ENCODE measurements at regions not wholly inside any gene's neighbourhood (a gene's known extent, or its start where the extent isn't known, plus 50 kb on each side); places are given as distances from the start of the nearest gene placed in this dataset.

- no peak for DNase-seq
These were observed 62.0 kb downstream of the SUCNR1 start for GRCh38 chr3:151935446-151935845.

- DNase-seq: no peak
These were observed 67.0 kb downstream of the SUCNR1 start for GRCh38 chr3:151940481-151940880.

- DNase-seq: no peak
These were observed 70.1 kb downstream of the SUCNR1 start for GRCh38 chr3:151943539-151943938.

- no peak for DNase-seq
These were observed 70.9 kb downstream of the SUCNR1 start for GRCh38 chr3:151944356-151944755.

- DNase-seq: no peak
These were observed 73.2 kb downstream of the SUCNR1 start for GRCh38 chr3:151946606-151947005.

GRCh38 chr3:151949706-151950105 lies 76.3 kb downstream of the SUCNR1 start:
- DNase-seq: no peak

GRCh38 chr3:151955356-151955755 lies 81.9 kb downstream of the SUCNR1 start:
- DNase-seq: no peak

GRCh38 chr3:151960961-151961580 lies 87.6 kb downstream of the SUCNR1 start:
- no peak for DNase-seq

GRCh38 chr3:151962352-151962751 lies 88.9 kb downstream of the SUCNR1 start:
- DNase-seq: no peak

- no peak for DNase-seq
These were observed 89.5 kb downstream of the SUCNR1 start for GRCh38 chr3:151962912-151963311.

GRCh38 chr3:151964743-151965142 lies 91.3 kb downstream of the SUCNR1 start:
- DNase-seq: no peak

GRCh38 chr3:151969026-151969642 lies 95.7 kb downstream of the SUCNR1 start:
- no peak for DNase-seq

- DNase-seq: no peak
These were observed 98.6 kb downstream of the SUCNR1 start for GRCh38 chr3:151971814-151972579.

- DNase-seq: no peak
These were observed 100.6 kb downstream of the SUCNR1 start for GRCh38 chr3:151974067-151974466.

GRCh38 chr3:151976211-151977050 lies 103.0 kb downstream of the SUCNR1 start:
- no peak for DNase-seq

GRCh38 chr3:151979906-151980305 lies 106.5 kb downstream of the SUCNR1 start:
- DNase-seq: no peak

- no peak for DNase-seq
These were observed 110.1 kb downstream of the SUCNR1 start for GRCh38 chr3:151983538-151983937.

GRCh38 chr3:151985787-151986430 lies 112.5 kb downstream of the SUCNR1 start:
- no peak for DNase-seq

GRCh38 chr3:151987893-151988292 lies 114.5 kb downstream of the SUCNR1 start:
- DNase-seq: no peak

GRCh38 chr3:151989621-151990020 lies 116.2 kb downstream of the SUCNR1 start:
- DNase-seq: no peak

GRCh38 chr3:151990696-151991376 lies 117.4 kb downstream of the SUCNR1 start:
- DNase-seq: no peak

Measured in stimulated activated CD4-positive, alpha-beta T cell treated with anti-CD3 and anti-CD28 coated beads, Interleukin-1b, Interleukin-23, amount 100 ng/mL, for 48 hours (primary cell).